ENCODE measurements at regions not wholly inside any gene's neighbourhood (a gene's known extent, or its start where the extent isn't known, plus 50 kb on each side); places are given as distances from the start of the nearest gene placed in this dataset.
"Not testable (repeated sequence)": the region's sequence is repeated elsewhere in the genome, so short reads cannot be mapped to it uniquely, and the experiment has no call there.

GRCh38 chr3:197618408-197618807 is 62.6 kb upstream of the BDH1 start:
- peaks cover 78% of the 10 kb centered on the region for H3K36me3 ChIP-seq (ENCODE audit: control insufficient read depth, insufficient read depth, low read length, severe bottlenecking)
- not testable (repeated sequence) for H3K4me1 ChIP-seq (ENCODE audit: control insufficient read depth, insufficient read depth, low read length); H3K27me3 ChIP-seq (replicated peaks; ENCODE audit: control insufficient read depth, insufficient read depth, low read length); H3K9me3 ChIP-seq (ENCODE audit: control insufficient read depth, low read length); H3K4me3 ChIP-seq (ENCODE audit: low read length); H3K9ac ChIP-seq (ENCODE audit: low read length); DNase-seq (ENCODE audit: low read depth)

- no peaks in the 10 kb centered on the region for H3K9me3 ChIP-seq (ENCODE audit: control insufficient read depth, low read length)
- H3K9ac ChIP-seq (ENCODE audit: low read length), result no peak overlapping the region
- H3K27me3 ChIP-seq (replicated peaks; ENCODE audit: control insufficient read depth, insufficient read depth, low read length), result no peaks in the 10 kb centered on the region
- no peak overlapping the region for H3K4me3 ChIP-seq (ENCODE audit: low read length)
- H3K36me3 ChIP-seq (ENCODE audit: control insufficient read depth, insufficient read depth, low read length, severe bottlenecking), result peaks cover 91% of the 10 kb centered on the region
- DNase-seq (ENCODE audit: low read depth), result no peak
- no peaks in the 10 kb centered on the region for H3K4me1 ChIP-seq (ENCODE audit: control insufficient read depth, insufficient read depth, low read length)
These were observed 59.7 kb upstream of the BDH1 start for GRCh38 chr3:197615430-197615829.

- peaks cover 88% of the 10 kb centered on the region for H3K36me3 ChIP-seq (ENCODE audit: control insufficient read depth, insufficient read depth, low read length, severe bottlenecking)
- not testable (repeated sequence) for DNase-seq (ENCODE audit: low read depth); H3K9ac ChIP-seq (ENCODE audit: low read length); H3K9me3 ChIP-seq (ENCODE audit: control insufficient read depth, low read length); H3K4me1 ChIP-seq (ENCODE audit: control insufficient read depth, insufficient read depth, low read length); H3K27me3 ChIP-seq (replicated peaks; ENCODE audit: control insufficient read depth, insufficient read depth, low read length); H3K4me3 ChIP-seq (ENCODE audit: low read length)
These were observed 58.4 kb upstream of the BDH1 start for GRCh38 chr3:197614134-197614533.

GRCh38 chr3:197613199-197613598 is 57.4 kb upstream of the BDH1 start:
- Histone ChIP-seq H3K4me3 (ENCODE audit: low read length) (no peak overlapping the region), H3K9ac (ENCODE audit: low read length) (no peak overlapping the region), H3K9me3 (ENCODE audit: control insufficient read depth, low read length) (no peaks in the 10 kb centered on the region), H3K27me3 (replicated peaks; ENCODE audit: control insufficient read depth, insufficient read depth, low read length) (no peaks in the 10 kb centered on the region), H3K36me3 (ENCODE audit: control insufficient read depth, insufficient read depth, low read length, severe bottlenecking) (peaks cover 87% of the 10 kb centered on the region), H3K4me1 (ENCODE audit: control insufficient read depth, insufficient read depth, low read length) (no peaks in the 10 kb centered on the region)
- DNase-seq (ENCODE audit: low read depth), result no peak

- Histone ChIP-seq H3K9ac (ENCODE audit: low read length) (no peak overlapping the region), H3K36me3 (ENCODE audit: control insufficient read depth, insufficient read depth, low read length, severe bottlenecking) (peaks cover 91% of the 10 kb centered on the region), H3K27me3 (replicated peaks; ENCODE audit: control insufficient read depth, insufficient read depth, low read length) (no peaks in the 10 kb centered on the region), H3K4me1 (ENCODE audit: control insufficient read depth, insufficient read depth, low read length) (no peaks in the 10 kb centered on the region), H3K4me3 (ENCODE audit: low read length) (no peak overlapping the region), H3K9me3 (ENCODE audit: control insufficient read depth, low read length) (no peaks in the 10 kb centered on the region)
- no peak for DNase-seq (ENCODE audit: low read depth)
These were observed 55.5 kb upstream of the BDH1 start for GRCh38 chr3:197611255-197611654.

GRCh38 chr3:197606468-197606867 is 50.7 kb upstream of the BDH1 start:
- no peak for DNase-seq (ENCODE audit: low read depth)
- H3K4me3 ChIP-seq (ENCODE audit: low read length), result no peak overlapping the region
- no peak overlapping the region for H3K9ac ChIP-seq (ENCODE audit: low read length)
- peaks cover 59% of the 10 kb centered on the region for H3K36me3 ChIP-seq (ENCODE audit: control insufficient read depth, insufficient read depth, low read length, severe bottlenecking)
- H3K4me1 ChIP-seq (ENCODE audit: control insufficient read depth, insufficient read depth, low read length), result no peaks in the 10 kb centered on the region
- no peaks in the 10 kb centered on the region for H3K27me3 ChIP-seq (replicated peaks; ENCODE audit: control insufficient read depth, insufficient read depth, low read length)
- H3K9me3 ChIP-seq (ENCODE audit: control insufficient read depth, low read length), result no peaks in the 10 kb centered on the region

Data from adipocyte (in vitro differentiated cells).